ENCODE measurements at regions not wholly inside any gene's neighbourhood (a gene's known extent, or its start where the extent isn't known, plus 50 kb on each side); places are given as distances from the start of the nearest gene placed in this dataset.

- Histone ChIP-seq H3K9me3 (ENCODE audit: control insufficient read depth, low read length) (peaks cover 7% of the 10 kb centered on the region), H3K36me3 (ENCODE audit: control insufficient read depth, insufficient read depth, low read length, severe bottlenecking) (no peaks in the 10 kb centered on the region), H3K27me3 (replicated peaks; ENCODE audit: control insufficient read depth, insufficient read depth, low read length) (peaks cover 21% of the 10 kb centered on the region), H3K4me3 (ENCODE audit: low read length) (no peak overlapping the region), H3K4me1 (ENCODE audit: control insufficient read depth, insufficient read depth, low read length) (no peaks in the 10 kb centered on the region), H3K9ac (ENCODE audit: low read length) (no peak overlapping the region)
- peak; percentile 5 for DNase-seq (ENCODE audit: low read depth)
Observed at GRCh38 chr14:95597784-95598211, 62.9 kb downstream of the GLRX5 start.

GRCh38 chr14:95601650-95602049 is 66.8 kb downstream of the GLRX5 start:
- Histone ChIP-seq H3K36me3 (ENCODE audit: control insufficient read depth, insufficient read depth, low read length, severe bottlenecking) (no peaks in the 10 kb centered on the region), H3K4me1 (ENCODE audit: control insufficient read depth, insufficient read depth, low read length) (no peaks in the 10 kb centered on the region), H3K9me3 (ENCODE audit: control insufficient read depth, low read length) (peaks cover 14% of the 10 kb centered on the region), H3K9ac (ENCODE audit: low read length) (no peak overlapping the region), H3K27me3 (replicated peaks; ENCODE audit: control insufficient read depth, insufficient read depth, low read length) (peaks cover 32% of the 10 kb centered on the region), H3K4me3 (ENCODE audit: low read length) (no peak overlapping the region)
- no peak for DNase-seq (ENCODE audit: low read depth)

GRCh38 chr14:95603415-95603814 is 68.6 kb downstream of the GLRX5 start:
- no peak overlapping the region for H3K9ac ChIP-seq (ENCODE audit: low read length)
- no peaks in the 10 kb centered on the region for H3K36me3 ChIP-seq (ENCODE audit: control insufficient read depth, insufficient read depth, low read length, severe bottlenecking)
- H3K27me3 ChIP-seq (replicated peaks; ENCODE audit: control insufficient read depth, insufficient read depth, low read length): peaks cover 42% of the 10 kb centered on the region
- H3K9me3 ChIP-seq (ENCODE audit: control insufficient read depth, low read length): peaks cover 14% of the 10 kb centered on the region
- H3K4me3 ChIP-seq (ENCODE audit: low read length): no peak overlapping the region
- DNase-seq (ENCODE audit: low read depth): no peak
- no peaks in the 10 kb centered on the region for H3K4me1 ChIP-seq (ENCODE audit: control insufficient read depth, insufficient read depth, low read length)

DNA sequence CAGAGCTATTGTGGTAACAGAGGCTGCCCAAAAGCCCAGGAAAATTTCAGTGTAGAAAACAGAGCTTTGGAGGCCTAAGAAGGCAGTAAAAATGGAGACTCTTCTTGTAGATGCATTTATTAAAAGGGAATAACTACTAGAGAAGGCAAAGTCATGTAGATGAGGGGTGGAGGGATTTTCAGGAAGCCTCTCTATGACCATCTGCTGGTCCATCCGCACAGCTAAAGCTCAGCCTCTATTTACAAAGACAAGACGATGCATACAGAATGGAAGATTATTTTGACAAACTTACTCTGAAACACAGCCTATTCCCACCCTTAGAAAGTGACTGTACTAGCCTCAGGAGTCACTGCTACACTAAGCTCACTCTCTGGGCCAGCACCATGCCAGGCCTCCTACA is 71.4 kb downstream of the GLRX5 start:
- H3K27me3 ChIP-seq (replicated peaks; ENCODE audit: control insufficient read depth, insufficient read depth, low read length): peaks cover 66% of the 10 kb centered on the region
- DNase-seq (ENCODE audit: low read depth): no peak
- H3K4me3 ChIP-seq (ENCODE audit: low read length): no peak overlapping the region
- H3K36me3 ChIP-seq (ENCODE audit: control insufficient read depth, insufficient read depth, low read length, severe bottlenecking): no peaks in the 10 kb centered on the region
- peaks cover 8% of the 10 kb centered on the region for H3K9me3 ChIP-seq (ENCODE audit: control insufficient read depth, low read length)
- H3K9ac ChIP-seq (ENCODE audit: low read length): no peak overlapping the region
- H3K4me1 ChIP-seq (ENCODE audit: control insufficient read depth, insufficient read depth, low read length): no peaks in the 10 kb centered on the region

DNA sequence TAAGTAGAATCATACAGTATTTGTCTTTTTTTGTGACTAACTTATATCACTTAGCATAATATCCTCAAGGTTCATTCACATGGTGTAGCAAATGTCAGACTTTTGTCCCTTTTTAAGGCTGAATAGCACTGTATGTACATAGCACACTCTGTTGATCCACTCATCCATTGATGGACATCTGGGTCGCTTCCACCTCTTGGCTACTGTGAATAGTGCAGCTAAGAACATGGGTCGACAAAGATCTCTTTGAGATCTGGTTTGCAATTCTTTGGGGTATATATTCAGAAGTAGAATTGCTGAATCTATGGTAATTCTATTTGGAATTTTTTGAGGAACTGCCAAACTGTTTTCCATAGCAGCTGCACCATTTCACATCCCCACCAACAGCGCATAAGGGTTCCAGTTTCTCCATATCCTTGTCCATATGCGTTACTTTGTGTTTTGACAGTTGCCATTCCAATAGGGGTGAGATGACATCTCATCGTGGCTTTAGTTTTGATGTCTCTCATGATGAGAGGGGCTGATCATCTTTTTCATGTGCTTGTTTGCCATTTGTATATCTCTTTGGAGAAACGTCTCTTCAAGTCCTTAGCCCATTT is 73.9 kb downstream of the GLRX5 start:
- DNase-seq (ENCODE audit: low read depth): no peak
- no peaks in the 10 kb centered on the region for H3K4me1 ChIP-seq (ENCODE audit: control insufficient read depth, insufficient read depth, low read length)

GRCh38 chr14:95609398-95609990 is 74.6 kb downstream of the GLRX5 start:
- Histone ChIP-seq H3K9me3 (ENCODE audit: control insufficient read depth, low read length) (peaks cover under 1% of the 10 kb centered on the region), H3K36me3 (ENCODE audit: control insufficient read depth, insufficient read depth, low read length, severe bottlenecking) (no peaks in the 10 kb centered on the region), H3K4me3 (ENCODE audit: low read length) (no peak overlapping the region), H3K9ac (ENCODE audit: low read length) (no peak overlapping the region), H3K4me1 (ENCODE audit: control insufficient read depth, insufficient read depth, low read length) (no peaks in the 10 kb centered on the region), H3K27me3 (replicated peaks; ENCODE audit: control insufficient read depth, insufficient read depth, low read length) (peaks cover 66% of the 10 kb centered on the region)
- peak; percentile 36 for DNase-seq (ENCODE audit: low read depth)

More for the DNA sequence above, 73.9 kb downstream of the GLRX5 start:
- H3K27me3 ChIP-seq (replicated peaks; ENCODE audit: control insufficient read depth, insufficient read depth, low read length): peaks cover 73% of the 10 kb centered on the region
- H3K9me3 ChIP-seq (ENCODE audit: control insufficient read depth, low read length): peaks cover 8% of the 10 kb centered on the region
- H3K4me3 ChIP-seq (ENCODE audit: low read length): no peak overlapping the region
- no peak overlapping the region for H3K9ac ChIP-seq (ENCODE audit: low read length)
- H3K36me3 ChIP-seq (ENCODE audit: control insufficient read depth, insufficient read depth, low read length, severe bottlenecking): no peaks in the 10 kb centered on the region

GRCh38 chr14:95611293-95611880 is 74.8 kb upstream of the TCL1B start:
- H3K27me3 ChIP-seq (replicated peaks; ENCODE audit: control insufficient read depth, insufficient read depth, low read length): peaks cover 52% of the 10 kb centered on the region
- H3K9ac ChIP-seq (ENCODE audit: low read length): no peak overlapping the region
- H3K4me3 ChIP-seq (ENCODE audit: low read length): no peak overlapping the region
- H3K4me1 ChIP-seq (ENCODE audit: control insufficient read depth, insufficient read depth, low read length): no peaks in the 10 kb centered on the region
- no peak for DNase-seq (ENCODE audit: low read depth)
- no peaks in the 10 kb centered on the region for H3K9me3 ChIP-seq (ENCODE audit: control insufficient read depth, low read length)
- no peaks in the 10 kb centered on the region for H3K36me3 ChIP-seq (ENCODE audit: control insufficient read depth, insufficient read depth, low read length, severe bottlenecking)

GRCh38 chr14:95614349-95614748 is 71.9 kb upstream of the TCL1B start:
- no peaks in the 10 kb centered on the region for H3K9me3 ChIP-seq (ENCODE audit: control insufficient read depth, low read length)
- DNase-seq (ENCODE audit: low read depth): no peak
- no peaks in the 10 kb centered on the region for H3K36me3 ChIP-seq (ENCODE audit: control insufficient read depth, insufficient read depth, low read length, severe bottlenecking)
- H3K4me1 ChIP-seq (ENCODE audit: control insufficient read depth, insufficient read depth, low read length): no peaks in the 10 kb centered on the region
- H3K27me3 ChIP-seq (replicated peaks; ENCODE audit: control insufficient read depth, insufficient read depth, low read length): peaks cover 41% of the 10 kb centered on the region
- H3K9ac ChIP-seq (ENCODE audit: low read length): no peak overlapping the region
- H3K4me3 ChIP-seq (ENCODE audit: low read length): no peak overlapping the region

DNA sequence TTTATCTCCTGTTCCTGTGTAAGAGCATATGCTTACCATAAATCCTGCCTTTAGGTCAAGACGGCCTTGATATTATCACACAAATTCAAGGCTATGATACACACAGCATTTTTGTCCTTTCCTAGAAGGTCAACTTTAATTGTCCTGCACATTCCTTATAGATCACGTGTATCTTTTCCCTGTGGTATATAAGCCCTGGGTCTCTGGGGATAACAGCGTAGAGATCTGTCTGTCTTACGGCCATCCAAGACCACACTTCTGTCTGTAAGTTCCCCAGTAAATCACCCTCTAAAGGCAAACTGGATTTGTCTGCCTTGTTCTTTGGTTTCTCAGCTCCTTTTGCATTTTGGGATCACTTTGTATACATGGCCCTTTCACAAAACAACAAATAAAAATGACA is 69.5 kb upstream of the TCL1B start:
- H3K9ac ChIP-seq (ENCODE audit: low read length): no peak overlapping the region
- DNase-seq (ENCODE audit: low read depth): no peak
- H3K4me1 ChIP-seq (ENCODE audit: control insufficient read depth, insufficient read depth, low read length): no peaks in the 10 kb centered on the region
- H3K27me3 ChIP-seq (replicated peaks; ENCODE audit: control insufficient read depth, insufficient read depth, low read length): peaks cover 20% of the 10 kb centered on the region
- H3K4me3 ChIP-seq (ENCODE audit: low read length): no peak overlapping the region
- no peaks in the 10 kb centered on the region for H3K9me3 ChIP-seq (ENCODE audit: control insufficient read depth, low read length)
- H3K36me3 ChIP-seq (ENCODE audit: control insufficient read depth, insufficient read depth, low read length, severe bottlenecking): no peaks in the 10 kb centered on the region

DNA sequence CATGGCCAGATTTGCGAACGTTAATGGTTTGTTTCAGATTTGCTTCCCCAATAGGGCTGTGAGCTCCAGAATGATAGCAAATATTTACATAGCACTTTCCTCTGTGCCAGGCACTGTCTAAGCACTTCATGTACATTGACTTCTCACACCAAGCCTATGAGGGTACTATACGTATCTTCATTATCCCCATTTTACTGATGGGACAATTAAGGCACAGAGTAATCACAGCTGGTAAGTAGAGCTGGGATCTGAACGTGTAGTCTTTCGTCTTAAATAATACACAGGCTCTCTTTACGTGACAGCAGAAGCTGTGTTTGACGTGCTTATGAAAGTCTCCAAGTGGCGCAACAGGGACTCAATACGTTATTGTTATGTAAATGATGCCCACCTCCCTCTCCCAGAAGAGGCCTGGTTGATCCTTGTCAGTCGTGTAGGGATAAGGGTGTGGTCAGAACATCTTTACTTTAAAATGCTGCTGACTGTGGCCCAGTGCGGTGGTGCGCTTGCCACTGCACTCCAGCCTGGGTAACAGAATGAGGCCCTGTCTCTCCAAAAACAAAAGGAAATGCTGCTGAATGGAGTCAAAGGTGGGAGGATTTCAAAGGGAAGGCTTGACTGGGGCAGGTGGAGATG is 66.3 kb upstream of the TCL1B start:
- no peak overlapping the region for H3K9ac ChIP-seq (ENCODE audit: low read length)
- no peaks in the 10 kb centered on the region for H3K36me3 ChIP-seq (ENCODE audit: control insufficient read depth, insufficient read depth, low read length, severe bottlenecking)
- peaks cover 12% of the 10 kb centered on the region for H3K27me3 ChIP-seq (replicated peaks; ENCODE audit: control insufficient read depth, insufficient read depth, low read length)
- DNase-seq (ENCODE audit: low read depth): no peak
- H3K4me1 ChIP-seq (ENCODE audit: control insufficient read depth, insufficient read depth, low read length): no peaks in the 10 kb centered on the region
- H3K4me3 ChIP-seq (ENCODE audit: low read length): no peak overlapping the region
- H3K9me3 ChIP-seq (ENCODE audit: control insufficient read depth, low read length): no peaks in the 10 kb centered on the region

DNA sequence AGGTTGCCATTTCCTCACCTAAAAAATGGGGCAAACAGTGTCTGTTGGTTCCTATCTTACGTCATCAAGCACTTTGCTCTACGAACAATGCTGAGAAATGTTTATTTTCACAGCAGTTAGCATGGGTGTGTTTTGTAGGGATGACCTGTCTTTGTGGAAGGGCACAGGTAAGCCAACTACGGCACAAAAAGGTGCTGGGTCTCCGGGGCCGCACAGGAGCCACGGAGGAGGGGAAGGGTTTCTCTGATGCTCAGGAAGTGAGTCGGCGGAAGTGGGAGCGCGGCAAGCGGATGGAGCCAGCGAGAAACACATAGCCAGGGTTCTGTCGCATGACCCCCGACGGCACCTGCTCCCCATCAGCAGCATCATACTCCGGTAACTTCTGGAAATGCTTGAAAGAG is 65.6 kb upstream of the TCL1B start:
- Histone ChIP-seq H3K9me3 (ENCODE audit: control insufficient read depth, low read length) (no peaks in the 10 kb centered on the region), H3K4me1 (ENCODE audit: control insufficient read depth, insufficient read depth, low read length) (no peaks in the 10 kb centered on the region), H3K27me3 (replicated peaks; ENCODE audit: control insufficient read depth, insufficient read depth, low read length) (peaks cover 12% of the 10 kb centered on the region), H3K4me3 (ENCODE audit: low read length) (no peak overlapping the region), H3K9ac (ENCODE audit: low read length) (no peak overlapping the region), H3K36me3 (ENCODE audit: control insufficient read depth, insufficient read depth, low read length, severe bottlenecking) (no peaks in the 10 kb centered on the region)
- no peak for DNase-seq (ENCODE audit: low read depth)
